GM10248 (cell line): ENCODE measurements at regions not wholly inside any gene's neighbourhood (a gene's known extent, or its start where the extent isn't known, plus 50 kb on each side); places are given as distances from the start of the nearest gene placed in this dataset.

ENCODE experiments used
- CTCF ChIA-PET: fragments of 300-600 bp; sonication (Branson Sonifier 250); formaldehyde crosslinking; extraction: SDS; loops from one replicate; lab custom pipeline; 2021; ENCODE audit warnings: antibody characterized with exemption; lab: Yijun Ruan, JAX
- POLR2A ChIA-PET: fragments of 350-650 bp; sonication (Branson Sonifier 250); formaldehyde crosslinking; extraction: SDS; loops from one replicate; lab custom pipeline; 2020; ENCODE audit warnings: antibody characterized with exemption; lab: Yijun Ruan, JAX
- DNase-seq: peaks from one replicate; pipeline ENCODE4 v3.0.0; 2012; ENCODE audit errors: extremely low spot score
- TF ChIP-seq, protein P1 (sequence below): IDR thresholded peaks from 2 replicates; pipeline ENCODE4 v1.5.1; 2012; ENCODE audit warnings: mild to moderate bottlenecking, low read depth; ENCODE audit errors: extremely low read depth, missing control alignments, control extremely low read depth

DNA sequence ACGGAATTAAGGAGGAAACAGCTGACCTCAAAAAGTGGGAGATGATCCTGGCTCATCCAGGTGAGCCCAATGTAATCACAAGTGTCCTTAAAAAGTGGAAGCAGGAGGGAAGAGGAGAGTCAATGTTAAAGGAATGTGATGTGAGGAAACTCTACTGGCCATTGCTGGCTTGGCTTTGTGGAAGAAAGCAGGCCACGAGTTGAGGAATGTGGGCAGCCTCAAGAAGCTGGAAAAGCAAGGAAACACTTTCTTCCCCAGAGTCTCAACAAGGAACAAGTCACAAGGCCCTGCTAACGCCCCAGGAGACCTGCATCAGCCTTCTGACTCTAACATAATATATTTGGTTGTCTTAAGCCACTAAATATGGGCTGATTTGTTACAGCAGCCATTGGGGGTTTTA lies 252.8 kb downstream of the PSAT1 start:
- ChIA-PET CTCF (no interaction called here), POLR2A (no interaction called here)
- DNase-seq: no peak
- TF ChIP-seq, protein P1, sequence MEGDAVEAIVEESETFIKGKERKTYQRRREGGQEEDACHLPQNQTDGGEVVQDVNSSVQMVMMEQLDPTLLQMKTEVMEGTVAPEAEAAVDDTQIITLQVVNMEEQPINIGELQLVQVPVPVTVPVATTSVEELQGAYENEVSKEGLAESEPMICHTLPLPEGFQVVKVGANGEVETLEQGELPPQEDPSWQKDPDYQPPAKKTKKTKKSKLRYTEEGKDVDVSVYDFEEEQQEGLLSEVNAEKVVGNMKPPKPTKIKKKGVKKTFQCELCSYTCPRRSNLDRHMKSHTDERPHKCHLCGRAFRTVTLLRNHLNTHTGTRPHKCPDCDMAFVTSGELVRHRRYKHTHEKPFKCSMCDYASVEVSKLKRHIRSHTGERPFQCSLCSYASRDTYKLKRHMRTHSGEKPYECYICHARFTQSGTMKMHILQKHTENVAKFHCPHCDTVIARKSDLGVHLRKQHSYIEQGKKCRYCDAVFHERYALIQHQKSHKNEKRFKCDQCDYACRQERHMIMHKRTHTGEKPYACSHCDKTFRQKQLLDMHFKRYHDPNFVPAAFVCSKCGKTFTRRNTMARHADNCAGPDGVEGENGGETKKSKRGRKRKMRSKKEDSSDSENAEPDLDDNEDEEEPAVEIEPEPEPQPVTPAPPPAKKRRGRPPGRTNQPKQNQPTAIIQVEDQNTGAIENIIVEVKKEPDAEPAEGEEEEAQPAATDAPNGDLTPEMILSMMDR: no peak

DNA sequence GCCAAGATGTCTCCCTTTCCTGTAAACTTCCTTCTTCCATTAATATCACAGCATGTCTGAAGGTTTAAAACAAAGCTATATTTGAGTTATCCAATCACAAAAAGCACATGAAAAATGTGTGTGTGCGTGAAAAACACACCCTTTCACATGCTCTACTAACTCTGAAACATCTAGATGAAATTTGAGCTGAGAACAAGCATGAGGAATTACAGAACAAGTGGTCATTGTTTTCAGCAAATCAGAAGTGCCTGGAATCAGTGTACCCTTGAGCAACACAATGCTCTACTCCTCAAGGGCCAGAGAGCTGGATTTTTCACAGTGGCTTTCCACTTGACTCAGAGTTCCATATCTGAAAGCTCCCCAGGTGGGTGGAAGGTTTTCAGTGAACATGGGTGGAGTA lies 255.9 kb downstream of the PSAT1 start:
- no peak for DNase-seq
- ChIA-PET POLR2A (no interaction called here), CTCF (interaction anchor here (1.0 to 1.5 kb wide), 2 partner anchors 8 to 14 kb away, joined by 3 to 7 read pairs; no protein-coding TSS in a partner anchor)
- TF ChIP-seq, protein P1: no peak

DNA sequence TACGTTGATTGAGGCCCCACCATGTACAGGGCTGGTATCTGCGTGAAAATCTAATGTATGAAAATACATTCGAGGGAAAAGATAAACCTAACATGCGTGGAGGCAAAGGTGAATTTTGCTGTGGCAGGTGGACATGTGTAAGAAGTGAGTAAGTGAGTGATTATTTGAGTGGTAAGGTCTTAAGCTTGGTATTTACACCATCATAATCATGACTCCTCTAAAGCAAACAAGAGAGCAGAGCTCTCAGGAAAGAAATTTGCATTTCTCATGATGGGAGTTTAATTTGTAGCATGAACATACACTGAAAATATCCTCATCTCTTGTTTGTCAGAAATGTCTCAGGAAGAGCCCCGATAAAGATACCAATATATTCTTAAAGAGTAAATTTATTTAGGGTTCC lies 260.6 kb downstream of the PSAT1 start:
- TF ChIP-seq, protein P1: no peak
- ChIA-PET POLR2A (no interaction called here), CTCF (interaction anchor here (1.1 kb wide), 2 partner anchors 9 to 10 kb away, joined by 3 read pairs; no protein-coding TSS in a partner anchor)
- no peak for DNase-seq

DNA sequence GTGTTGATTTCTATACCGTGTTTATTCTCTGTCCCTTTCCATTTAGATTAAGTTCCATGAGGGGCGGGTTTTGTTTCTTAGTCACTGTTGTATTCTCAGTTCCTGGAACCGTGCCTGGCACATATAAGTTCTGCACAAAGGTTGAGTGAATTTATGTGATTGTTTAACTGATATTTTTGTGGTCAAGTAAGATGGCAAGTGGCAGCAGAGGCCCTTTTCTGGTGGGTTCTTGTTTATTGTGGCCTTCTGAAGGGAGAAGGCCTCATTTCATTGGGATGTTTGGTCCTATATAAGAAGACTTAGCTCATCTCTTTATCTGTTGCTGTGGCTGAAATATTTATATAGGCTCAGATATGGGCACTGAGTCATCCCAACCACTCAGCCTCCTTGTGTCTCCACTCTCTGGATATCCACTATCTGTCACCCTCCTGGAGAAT lies 262.5 kb downstream of the PSAT1 start:
- CTCF ChIA-PET: no interaction called here
- POLR2A ChIA-PET: no interaction called here
- no peak for DNase-seq
- TF ChIP-seq, protein P1: no peak

DNA sequence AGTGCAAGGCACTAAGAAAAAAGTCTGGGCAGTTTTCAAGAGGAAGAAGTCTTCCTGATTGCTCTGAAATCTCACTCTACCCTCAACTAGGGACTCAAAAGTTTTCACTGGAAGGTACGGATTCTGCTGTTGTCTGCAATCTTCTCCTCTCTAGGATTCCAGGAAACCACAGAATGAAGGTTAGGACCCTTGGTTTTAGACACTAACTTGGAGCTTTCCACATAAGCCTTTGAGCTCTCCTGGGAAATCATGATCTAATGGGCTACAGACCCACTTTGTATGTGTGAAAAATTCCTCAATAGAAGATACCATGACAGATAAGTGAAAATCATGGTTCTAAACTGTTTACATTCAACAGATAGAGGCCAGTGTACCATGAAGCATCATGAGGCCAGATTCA lies 265.1 kb downstream of the PSAT1 start:
- no peak for DNase-seq
- TF ChIP-seq, protein P1: no peak
- ChIA-PET POLR2A (no interaction called here), CTCF (no interaction called here)

DNA sequence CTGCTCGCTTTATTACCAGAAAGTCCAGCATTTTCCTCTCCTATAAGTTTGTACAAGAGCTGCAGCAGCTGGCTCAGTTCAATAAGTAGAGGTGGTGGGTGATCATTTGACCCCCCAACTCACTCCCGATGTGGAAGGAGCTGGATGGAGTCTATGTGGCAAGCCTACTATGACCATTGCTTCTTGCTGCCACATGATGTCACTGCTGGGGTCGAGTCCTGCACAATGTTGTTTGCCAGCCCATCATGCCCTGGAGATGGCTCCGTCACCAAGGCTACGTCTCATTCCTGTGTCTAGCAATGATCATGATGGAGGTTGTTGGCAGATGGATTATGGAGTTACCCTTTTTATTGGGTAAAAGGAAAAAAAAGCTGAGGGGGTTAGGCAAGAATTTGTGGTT lies 266.3 kb downstream of the PSAT1 start:
- POLR2A ChIA-PET: no interaction called here
- DNase-seq: no peak
- TF ChIP-seq, protein P1: no peak
- CTCF ChIA-PET: interaction anchor here (0.7 kb wide), 1 partner anchor 16 kb away, joined by 3 read pairs; no protein-coding TSS in a partner anchor
